ES-I3 (cell line): ENCODE measurements at regions not wholly inside any gene's neighbourhood (a gene's known extent, or its start where the extent isn't known, plus 50 kb on each side); places are given as distances from the start of the nearest gene placed in this dataset.

Experiments
- H3K36me3 ChIP-seq: 2 replicates; pipeline ENCODE4 v1.6.1; 2013; ENCODE audit warnings: mild to moderate bottlenecking, low read length, control low read depth, moderate library complexity; ENCODE audit not compliant: insufficient read depth
- H3K4me1 ChIP-seq: 2 replicates; pipeline ENCODE4 v1.6.1; 2013; ENCODE audit warnings: mild to moderate bottlenecking, control low read depth, low read length; ENCODE audit not compliant: insufficient read depth
- H3K9ac ChIP-seq: 2 replicates; pipeline ENCODE4 v1.6.1; 2013; ENCODE audit warnings: low read depth, mild to moderate bottlenecking, low read length, moderate library complexity
- H3K9me3 ChIP-seq: 2 replicates; pipeline ENCODE4 v1.6.1; 2013; ENCODE audit warnings: mild to moderate bottlenecking, low read length, moderate library complexity; ENCODE audit not compliant: control insufficient read depth, insufficient read depth

GRCh38 chr5:162484986-162485385 is 417.4 kb downstream of the GABRG2 start:
- Histone ChIP-seq H3K9ac (no peak overlapping the region), H3K4me1 (no peaks in the 10 kb centered on the region), H3K36me3 (no peaks in the 10 kb centered on the region), H3K9me3 (no peaks in the 10 kb centered on the region)

- no peak overlapping the region for H3K9ac ChIP-seq
- H3K36me3 ChIP-seq: no peaks in the 10 kb centered on the region
- no peaks in the 10 kb centered on the region for H3K4me1 ChIP-seq
- H3K9me3 ChIP-seq: no peaks in the 10 kb centered on the region
Observed at GRCh38 chr5:162485666-162486292, 418.2 kb downstream of the GABRG2 start.

GRCh38 chr5:162487528-162488525 is 420.3 kb downstream of the GABRG2 start:
- Histone ChIP-seq H3K9me3 (no peaks in the 10 kb centered on the region), H3K9ac (no peak overlapping the region), H3K4me1 (no peaks in the 10 kb centered on the region; the same call in 1 of the 2 replicates), H3K36me3 (no peaks in the 10 kb centered on the region)

- H3K9me3 ChIP-seq: no peaks in the 10 kb centered on the region
- no peaks in the 10 kb centered on the region; the same call in 1 of the 2 replicates for H3K4me1 ChIP-seq
- H3K36me3 ChIP-seq: no peaks in the 10 kb centered on the region
- no peak overlapping the region for H3K9ac ChIP-seq
Observed at GRCh38 chr5:162496100-162496808, 428.7 kb downstream of the GABRG2 start.

GRCh38 chr5:162497455-162497854 is 429.9 kb downstream of the GABRG2 start:
- H3K9ac ChIP-seq: no peak overlapping the region
- no peaks in the 10 kb centered on the region for H3K9me3 ChIP-seq
- no peaks in the 10 kb centered on the region for H3K36me3 ChIP-seq
- H3K4me1 ChIP-seq: no peaks in the 10 kb centered on the region; the same call in 1 of the 2 replicates

GRCh38 chr5:162502780-162503179 is 435.2 kb downstream of the GABRG2 start:
- H3K36me3 ChIP-seq: no peaks in the 10 kb centered on the region
- no peaks in the 10 kb centered on the region for H3K4me1 ChIP-seq
- H3K9me3 ChIP-seq: no peaks in the 10 kb centered on the region
- H3K9ac ChIP-seq: no peak overlapping the region

GRCh38 chr5:162503796-162504195 is 436.2 kb downstream of the GABRG2 start:
- no peak overlapping the region for H3K9ac ChIP-seq
- H3K36me3 ChIP-seq: no peaks in the 10 kb centered on the region
- no peaks in the 10 kb centered on the region for H3K4me1 ChIP-seq
- no peaks in the 10 kb centered on the region for H3K9me3 ChIP-seq

GRCh38 chr5:162512935-162513565 is 445.5 kb downstream of the GABRG2 start:
- Histone ChIP-seq H3K9ac (no peak overlapping the region), H3K36me3 (no peaks in the 10 kb centered on the region), H3K9me3 (no peaks in the 10 kb centered on the region), H3K4me1 (no peaks in the 10 kb centered on the region)

- no peaks in the 10 kb centered on the region for H3K9me3 ChIP-seq
- no peaks in the 10 kb centered on the region for H3K36me3 ChIP-seq
- no peaks in the 10 kb centered on the region for H3K4me1 ChIP-seq
- H3K9ac ChIP-seq: no peak overlapping the region
Observed at GRCh38 chr5:162514116-162514515, 446.5 kb downstream of the GABRG2 start.

- H3K36me3 ChIP-seq: no peaks in the 10 kb centered on the region
- no peaks in the 10 kb centered on the region; the same call in 1 of the 2 replicates for H3K9me3 ChIP-seq
- no peaks in the 10 kb centered on the region for H3K4me1 ChIP-seq
- H3K9ac ChIP-seq: no peak overlapping the region
Observed at GRCh38 chr5:162520878-162521277, 453.3 kb downstream of the GABRG2 start.

GRCh38 chr5:162529209-162529608 is 461.6 kb downstream of the GABRG2 start:
- 0 out of 2 replicates have a peak, but pooled peaks cover 3% of the 10 kb centered on the region for H3K4me1 ChIP-seq
- no peaks in the 10 kb centered on the region for H3K36me3 ChIP-seq
- H3K9me3 ChIP-seq: no peaks in the 10 kb centered on the region
- no peak overlapping the region for H3K9ac ChIP-seq

GRCh38 chr5:162529886-162530285 is 462.3 kb downstream of the GABRG2 start:
- Histone ChIP-seq H3K36me3 (no peaks in the 10 kb centered on the region), H3K9me3 (no peaks in the 10 kb centered on the region), H3K9ac (no peak overlapping the region), H3K4me1 (0 out of 2 replicates have a peak, but pooled peaks cover 3% of the 10 kb centered on the region)

GRCh38 chr5:162543437-162543836 is 475.9 kb downstream of the GABRG2 start:
- no peaks in the 10 kb centered on the region for H3K36me3 ChIP-seq
- H3K4me1 ChIP-seq: no peaks in the 10 kb centered on the region
- no peaks in the 10 kb centered on the region; the same call in 1 of the 2 replicates for H3K9me3 ChIP-seq
- H3K9ac ChIP-seq: no peak overlapping the region

GRCh38 chr5:162544905-162545304 is 477.3 kb downstream of the GABRG2 start:
- Histone ChIP-seq H3K4me1 (no peaks in the 10 kb centered on the region), H3K36me3 (no peaks in the 10 kb centered on the region), H3K9ac (no peak overlapping the region), H3K9me3 (no peaks in the 10 kb centered on the region; the same call in 1 of the 2 replicates)
